ENCODE measurements at regions not wholly inside any gene's neighbourhood (a gene's known extent, or its start where the extent isn't known, plus 50 kb on each side); places are given as distances from the start of the nearest gene placed in this dataset.

- peaks cover 2% of the 10 kb centered on the region for H3K36me3 Mint-ChIP-seq (ENCODE audit: low read depth)
- DNase-seq (ENCODE audit: low spot score), result no peak
- no peak overlapping the region for H3K4me3 Mint-ChIP-seq (ENCODE audit: unreplicated experiment)
- no peak overlapping the region for H3K27ac Mint-ChIP-seq (ENCODE audit: unreplicated experiment)
- no peaks in the 10 kb centered on the region for H3K9me3 Mint-ChIP-seq (ENCODE audit: low read depth)
- peaks cover 22% of the 10 kb centered on the region for H3K27me3 Mint-ChIP-seq (ENCODE audit: low read depth)
- peak; percentile 96 for TF ChIP-seq CTCF (IDR thresholded peaks at IDR 0.05)
- peaks cover 4% of the 10 kb centered on the region for H3K4me1 Mint-ChIP-seq (ENCODE audit: low read depth)
Measured at GRCh38 chr12:132414634-132415326, 75.2 kb upstream of the FBRSL1 start.

GRCh38 chr12:132413931-132414588, 75.9 kb upstream of the FBRSL1 start:
- Mint-ChIP-seq H3K9me3 (ENCODE audit: low read depth) (no peaks in the 10 kb centered on the region), H3K27ac (ENCODE audit: unreplicated experiment) (no peak overlapping the region), H3K27me3 (ENCODE audit: low read depth) (peaks cover 17% of the 10 kb centered on the region), H3K36me3 (ENCODE audit: low read depth) (no peaks in the 10 kb centered on the region), H3K4me1 (ENCODE audit: low read depth) (no peaks in the 10 kb centered on the region), H3K4me3 (ENCODE audit: unreplicated experiment) (no peak overlapping the region)
- peak; percentile 72 for TF ChIP-seq CTCF (IDR thresholded peaks at IDR 0.05)
- DNase-seq (ENCODE audit: low spot score), result no peak

- H3K27ac Mint-ChIP-seq (ENCODE audit: unreplicated experiment), result no peak overlapping the region
- H3K27me3 Mint-ChIP-seq (ENCODE audit: low read depth), result peaks cover 12% of the 10 kb centered on the region
- no peak for TF ChIP-seq CTCF (IDR thresholded peaks at IDR 0.05)
- H3K36me3 Mint-ChIP-seq (ENCODE audit: low read depth), result no peaks in the 10 kb centered on the region
- no peaks in the 10 kb centered on the region for H3K9me3 Mint-ChIP-seq (ENCODE audit: low read depth)
- no peak overlapping the region for H3K4me3 Mint-ChIP-seq (ENCODE audit: unreplicated experiment)
- DNase-seq (ENCODE audit: low spot score), result no peak
- no peaks in the 10 kb centered on the region for H3K4me1 Mint-ChIP-seq (ENCODE audit: low read depth)
Measured at GRCh38 chr12:132411457-132411856, 78.5 kb upstream of the FBRSL1 start.

GRCh38 chr12:132410849-132411248, 79.1 kb upstream of the FBRSL1 start:
- Mint-ChIP-seq H3K27ac (ENCODE audit: unreplicated experiment) (no peak overlapping the region), H3K4me3 (ENCODE audit: unreplicated experiment) (no peak overlapping the region), H3K27me3 (ENCODE audit: low read depth) (peaks cover 12% of the 10 kb centered on the region), H3K9me3 (ENCODE audit: low read depth) (no peaks in the 10 kb centered on the region), H3K36me3 (ENCODE audit: low read depth) (no peaks in the 10 kb centered on the region), H3K4me1 (ENCODE audit: low read depth) (no peaks in the 10 kb centered on the region)
- no peak for TF ChIP-seq CTCF (IDR thresholded peaks at IDR 0.05)
- DNase-seq (ENCODE audit: low spot score), result no peak

GRCh38 chr12:132410296-132410625, 79.7 kb upstream of the FBRSL1 start:
- Mint-ChIP-seq H3K4me1 (ENCODE audit: low read depth) (no peaks in the 10 kb centered on the region), H3K27ac (ENCODE audit: unreplicated experiment) (no peak overlapping the region), H3K4me3 (ENCODE audit: unreplicated experiment) (no peak overlapping the region), H3K36me3 (ENCODE audit: low read depth) (no peaks in the 10 kb centered on the region), H3K27me3 (ENCODE audit: low read depth) (peaks cover 14% of the 10 kb centered on the region), H3K9me3 (ENCODE audit: low read depth) (no peaks in the 10 kb centered on the region)
- DNase-seq (ENCODE audit: low spot score), result no peak
- TF ChIP-seq CTCF (IDR thresholded peaks at IDR 0.05), result no peak

All from chondrocyte (in vitro differentiated cells).